HAP-1 (cell line): ENCODE measurements at regions not wholly inside any gene's neighbourhood (a gene's known extent, or its start where the extent isn't known, plus 50 kb on each side); places are given as distances from the start of the nearest gene placed in this dataset.

ENCODE experiments used
- DNase-seq, 2 experiments: peaks; one replicate each; pipeline ENCODE4 v3.0.0-alpha.2; 2016 to 2020; ENCODE audit warnings: low spot score in 2 of 2
- H3K27me3 ChIP-seq: fragments of 250-450 bp; sonication (Bioruptor Pico); 2 replicates; pipeline ENCODE4 v1.5.1; 2020; ENCODE audit warnings: low read depth, mild to moderate bottlenecking, moderate library complexity
- H3K36me3 ChIP-seq: fragments of 250-450 bp; sonication (Bioruptor Pico); replicated peaks from 2 replicates; pipeline ENCODE4 v1.5.1; 2020; ENCODE audit warnings: mild to moderate bottlenecking
- H3K4me1 ChIP-seq: fragments of 250-450 bp; sonication (Bioruptor Pico); 2 replicates; pipeline ENCODE4 v1.5.1; 2020; ENCODE audit warnings: mild to moderate bottlenecking
- H3K4me3 ChIP-seq: fragments of 250-450 bp; sonication (Bioruptor Pico); 2 replicates; pipeline ENCODE4 v1.5.1; 2020; ENCODE audit warnings: mild to moderate bottlenecking, moderate library complexity
- H3K9me3 ChIP-seq: fragments of 250-450 bp; sonication (Bioruptor Pico); 2 replicates; pipeline ENCODE4 v1.5.1; 2020; ENCODE audit warnings: mild to moderate bottlenecking, moderate library complexity
- in situ Hi-C: fragments of 300-500 bp; cut with MboI; formaldehyde crosslinking; loops from 3 replicates; pipeline ENCODE4 v1.14.3; 2020; ENCODE audit warnings: low sequenced_read_pairs, inconsistent platforms, mixed read lengths

GRCh38 chr12:75786070-75786469, 245.5 kb downstream of the PHLDA1 start:
- in situ Hi-C loops: no loop called here
- H3K36me3 ChIP-seq: no peaks in the 10 kb centered on the region
- no peaks in the 10 kb centered on the region for H3K4me1 ChIP-seq
- H3K4me3 ChIP-seq: no peak overlapping the region
- DNase-seq: no peak
- H3K27me3 ChIP-seq: peaks cover 5% of the 10 kb centered on the region
- no peaks in the 10 kb centered on the region for H3K9me3 ChIP-seq

DNA sequence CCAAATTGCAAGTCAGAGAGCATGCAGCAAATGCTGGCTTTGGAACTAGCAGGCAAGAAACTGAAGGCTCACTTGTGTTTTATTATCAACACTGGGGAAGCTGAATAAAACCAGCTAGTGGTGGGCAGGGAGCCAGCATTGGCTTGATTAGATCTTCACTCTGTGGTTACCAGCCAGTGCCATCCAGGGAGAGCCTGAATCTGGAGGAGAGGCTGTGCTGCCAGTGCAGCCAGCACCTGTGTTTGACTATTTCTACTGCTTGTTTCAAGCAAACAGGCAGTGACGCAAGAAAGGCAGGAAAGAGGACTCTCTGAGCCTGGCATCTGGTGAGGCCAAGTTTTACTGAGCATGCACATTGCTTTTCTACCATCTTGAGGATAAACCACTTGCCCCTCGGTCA, 247.0 kb downstream of the PHLDA1 start:
- in situ Hi-C loops: no loop called here
- no peak for DNase-seq
- Histone ChIP-seq H3K36me3 (no peaks in the 10 kb centered on the region), H3K9me3 (no peaks in the 10 kb centered on the region), H3K4me1 (no peaks in the 10 kb centered on the region), H3K4me3 (no peak overlapping the region), H3K27me3 (peaks cover 2% of the 10 kb centered on the region)

DNA sequence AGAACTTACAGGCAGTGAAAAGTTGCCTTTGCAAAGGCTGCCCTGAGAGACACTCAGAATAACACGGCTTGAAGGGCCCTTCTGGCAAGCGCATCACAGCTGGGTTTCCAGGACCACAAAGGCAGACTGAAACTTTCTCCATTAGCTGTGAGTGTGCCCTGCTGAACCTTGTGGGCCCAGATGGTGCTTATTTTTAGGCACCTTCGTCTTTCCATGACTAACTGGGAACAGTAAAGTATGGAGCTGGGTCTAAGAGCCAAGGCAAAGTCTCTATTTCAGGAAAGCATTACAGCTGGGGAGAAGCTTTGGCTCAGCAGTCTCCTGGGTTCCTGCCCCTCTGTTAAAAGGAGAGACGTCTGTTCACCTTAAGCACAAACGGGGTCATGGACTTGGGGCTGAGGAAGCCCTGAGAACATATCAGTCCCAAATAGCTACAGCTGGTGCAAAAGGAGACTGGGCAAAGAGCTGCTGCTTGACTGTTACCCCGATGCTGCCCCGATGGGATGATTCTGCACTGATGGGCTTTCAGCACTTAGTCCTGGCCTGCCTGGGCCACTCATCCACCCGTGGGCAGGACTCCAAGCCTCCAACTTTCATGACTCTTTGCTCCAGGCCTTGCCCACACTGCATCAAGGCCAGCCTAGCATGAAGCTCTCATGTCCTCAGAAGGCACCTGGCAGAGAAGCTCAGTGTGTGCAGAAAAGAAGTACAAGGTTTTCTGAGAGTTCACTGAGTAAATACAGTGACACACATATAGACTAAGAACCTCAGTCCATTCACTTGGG, 248.3 kb downstream of the PHLDA1 start:
- Histone ChIP-seq H3K4me3 (no peak overlapping the region), H3K36me3 (no peaks in the 10 kb centered on the region), H3K27me3 (peaks cover 2% of the 10 kb centered on the region; the same call in 1 of the 2 replicates), H3K9me3 (no peaks in the 10 kb centered on the region), H3K4me1 (no peaks in the 10 kb centered on the region)
- no peak for DNase-seq
- in situ Hi-C loops: no loop called here

GRCh38 chr12:75782069-75782581, 249.5 kb downstream of the PHLDA1 start:
- H3K9me3 ChIP-seq: no peaks in the 10 kb centered on the region
- peaks cover 2% of the 10 kb centered on the region; the same call in 1 of the 2 replicates for H3K27me3 ChIP-seq
- in situ Hi-C loops: no loop called here
- H3K4me3 ChIP-seq: no peak overlapping the region
- no peak for DNase-seq
- H3K4me1 ChIP-seq: no peaks in the 10 kb centered on the region
- no peaks in the 10 kb centered on the region for H3K36me3 ChIP-seq

- Histone ChIP-seq H3K27me3 (peaks cover 5% of the 10 kb centered on the region), H3K4me3 (no peak overlapping the region), H3K4me1 (no peaks in the 10 kb centered on the region), H3K36me3 (no peaks in the 10 kb centered on the region), H3K9me3 (no peaks in the 10 kb centered on the region)
- DNase-seq: no peak
- in situ Hi-C loops: no loop called here
These were observed 250.0 kb downstream of the PHLDA1 start for GRCh38 chr12:75781532-75782046.

- H3K9me3 ChIP-seq: no peaks in the 10 kb centered on the region
- no peaks in the 10 kb centered on the region for H3K36me3 ChIP-seq
- no peak overlapping the region for H3K4me3 ChIP-seq
- H3K4me1 ChIP-seq: no peaks in the 10 kb centered on the region
- no peak for DNase-seq
- peaks cover 5% of the 10 kb centered on the region for H3K27me3 ChIP-seq
- in situ Hi-C loops: no loop called here
These were observed 251.6 kb downstream of the PHLDA1 start for GRCh38 chr12:75779891-75780496.

DNA sequence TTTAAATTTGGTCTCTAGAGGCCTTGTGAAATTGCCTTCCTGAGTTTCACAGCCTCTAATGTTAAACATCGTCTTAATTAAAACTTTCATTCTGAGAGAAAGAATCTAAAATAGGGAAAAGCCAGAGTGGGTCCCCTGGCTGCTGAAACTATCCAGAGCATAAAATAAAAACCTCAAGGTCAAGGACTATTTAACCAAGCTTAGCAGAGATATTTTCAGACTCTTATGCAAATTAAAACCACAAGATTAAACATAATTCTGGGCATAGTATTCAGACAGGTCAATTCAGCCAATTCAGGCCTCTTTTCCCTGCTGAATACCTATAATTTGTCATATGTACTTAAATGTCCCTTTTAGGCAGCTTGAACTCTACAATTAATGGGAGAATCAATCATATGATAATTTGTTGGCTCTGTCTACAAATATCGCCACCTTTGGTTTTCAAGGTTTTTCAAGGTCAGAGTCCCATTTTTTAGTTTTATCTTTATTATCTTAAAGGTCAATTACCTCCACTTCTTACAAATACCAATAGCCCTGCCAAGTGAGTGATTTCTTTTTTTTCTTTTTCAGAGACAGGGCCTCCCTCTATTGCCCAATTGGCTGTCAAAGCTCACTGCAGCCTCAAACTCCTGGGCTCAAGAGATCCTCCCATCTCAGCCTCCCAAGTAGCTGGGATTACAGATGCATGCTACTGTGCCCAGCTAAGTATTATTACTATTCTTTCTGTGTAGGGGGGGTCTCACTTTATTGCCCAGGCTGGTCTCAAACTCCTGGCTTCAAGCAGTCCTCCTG, 257.1 kb downstream of the PHLDA1 start:
- in situ Hi-C loops: no loop called here
- no peaks in the 10 kb centered on the region for H3K36me3 ChIP-seq

DNA sequence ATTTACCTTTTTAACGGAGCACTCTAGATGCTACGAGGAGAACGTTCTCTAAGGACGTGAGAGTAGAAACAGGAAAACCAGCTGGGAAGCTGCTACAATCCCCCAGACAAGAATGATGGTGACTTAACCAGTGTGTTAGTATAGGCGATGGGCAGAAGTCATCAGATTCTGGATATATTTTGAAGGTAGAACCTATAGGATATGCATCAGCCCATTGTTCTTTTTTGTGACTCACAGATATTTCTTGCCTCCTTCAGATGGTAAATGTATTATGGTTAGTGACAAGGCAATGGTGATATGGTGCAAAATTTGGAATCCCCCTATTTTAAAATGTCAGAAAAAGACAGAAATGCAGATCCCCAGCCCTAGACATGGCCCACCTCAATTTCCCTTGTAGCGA, 258.2 kb downstream of the PHLDA1 start:
- H3K9me3 ChIP-seq: no peaks in the 10 kb centered on the region
- no peak for DNase-seq

More for the DNA sequence above, 257.1 kb downstream of the PHLDA1 start:
- H3K4me3 ChIP-seq: no peak overlapping the region
- no peaks in the 10 kb centered on the region for H3K9me3 ChIP-seq
- H3K27me3 ChIP-seq: peaks cover 3% of the 10 kb centered on the region; the same call in 1 of the 2 replicates
- H3K4me1 ChIP-seq: peaks cover 10% of the 10 kb centered on the region
- DNase-seq: peak; percentile 12 to 96

DNA sequence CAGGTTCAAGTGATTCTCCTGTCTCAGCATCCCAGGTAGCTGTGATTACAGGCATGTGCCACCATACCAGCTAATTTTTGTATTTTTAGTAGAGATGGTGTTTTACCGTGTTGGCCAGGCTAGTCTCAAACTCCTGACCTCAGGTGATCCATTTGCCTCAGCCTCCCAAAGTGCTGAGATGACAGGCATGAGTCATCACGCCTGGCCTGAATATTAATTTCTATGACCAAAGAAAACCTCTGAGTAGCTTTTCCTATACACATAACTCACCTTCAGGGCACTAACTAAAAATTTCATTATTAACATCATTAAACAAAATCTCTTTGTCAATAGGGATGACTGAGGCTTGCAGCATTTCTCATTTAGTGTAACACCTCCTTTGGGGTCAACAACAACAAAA, 259.6 kb upstream of the KRR1 start:
- H3K9me3 ChIP-seq: no peaks in the 10 kb centered on the region
- H3K4me3 ChIP-seq: no peak overlapping the region
- DNase-seq: no peak
- no peaks in the 10 kb centered on the region; the same call in 1 of the 2 replicates for H3K27me3 ChIP-seq
- in situ Hi-C loops: no loop called here
- H3K4me1 ChIP-seq: peaks cover 30% of the 10 kb centered on the region
- H3K36me3 ChIP-seq: no peaks in the 10 kb centered on the region

More for the DNA sequence above, 258.2 kb downstream of the PHLDA1 start:
- no peaks in the 10 kb centered on the region for H3K36me3 ChIP-seq
- no peak overlapping the region for H3K4me3 ChIP-seq
- H3K4me1 ChIP-seq: peaks cover 20% of the 10 kb centered on the region
- H3K27me3 ChIP-seq: peaks cover 3% of the 10 kb centered on the region
- in situ Hi-C loops: no loop called here

DNA sequence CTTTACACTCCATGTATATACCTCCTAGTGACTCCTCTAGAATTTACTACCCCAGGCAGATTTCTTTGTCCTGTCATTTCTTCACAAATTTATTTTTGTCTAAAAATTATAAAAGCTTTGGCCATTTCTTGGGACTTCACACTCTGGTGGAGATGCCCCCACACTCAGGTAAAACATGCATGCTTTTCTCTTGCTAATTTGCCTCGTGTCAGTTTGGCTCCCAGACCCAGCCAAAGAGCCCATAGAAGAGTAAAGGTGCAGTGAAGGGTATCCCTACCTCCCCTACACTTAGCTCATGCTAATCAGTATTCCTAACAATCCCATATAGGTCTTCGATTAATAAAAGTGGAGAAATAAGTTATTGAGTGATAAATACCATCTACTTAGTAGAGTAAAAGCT, 256.5 kb upstream of the KRR1 start:
- no peak for DNase-seq
- Histone ChIP-seq H3K36me3 (no peaks in the 10 kb centered on the region), H3K27me3 (no peaks in the 10 kb centered on the region; the same call in 1 of the 2 replicates), H3K4me1 (peaks cover 39% of the 10 kb centered on the region), H3K4me3 (no peak overlapping the region), H3K9me3 (no peaks in the 10 kb centered on the region)
- in situ Hi-C loops: no loop called here

GRCh38 chr12:75766263-75767160, 255.1 kb upstream of the KRR1 start:
- Histone ChIP-seq H3K9me3 (no peaks in the 10 kb centered on the region), H3K4me3 (no peak overlapping the region), H3K36me3 (no peaks in the 10 kb centered on the region), H3K4me1 (peaks cover 34% of the 10 kb centered on the region), H3K27me3 (no peaks in the 10 kb centered on the region; the same call in 1 of the 2 replicates)
- in situ Hi-C loops: no loop called here
- peak; percentile 16 to 75 for DNase-seq

DNA sequence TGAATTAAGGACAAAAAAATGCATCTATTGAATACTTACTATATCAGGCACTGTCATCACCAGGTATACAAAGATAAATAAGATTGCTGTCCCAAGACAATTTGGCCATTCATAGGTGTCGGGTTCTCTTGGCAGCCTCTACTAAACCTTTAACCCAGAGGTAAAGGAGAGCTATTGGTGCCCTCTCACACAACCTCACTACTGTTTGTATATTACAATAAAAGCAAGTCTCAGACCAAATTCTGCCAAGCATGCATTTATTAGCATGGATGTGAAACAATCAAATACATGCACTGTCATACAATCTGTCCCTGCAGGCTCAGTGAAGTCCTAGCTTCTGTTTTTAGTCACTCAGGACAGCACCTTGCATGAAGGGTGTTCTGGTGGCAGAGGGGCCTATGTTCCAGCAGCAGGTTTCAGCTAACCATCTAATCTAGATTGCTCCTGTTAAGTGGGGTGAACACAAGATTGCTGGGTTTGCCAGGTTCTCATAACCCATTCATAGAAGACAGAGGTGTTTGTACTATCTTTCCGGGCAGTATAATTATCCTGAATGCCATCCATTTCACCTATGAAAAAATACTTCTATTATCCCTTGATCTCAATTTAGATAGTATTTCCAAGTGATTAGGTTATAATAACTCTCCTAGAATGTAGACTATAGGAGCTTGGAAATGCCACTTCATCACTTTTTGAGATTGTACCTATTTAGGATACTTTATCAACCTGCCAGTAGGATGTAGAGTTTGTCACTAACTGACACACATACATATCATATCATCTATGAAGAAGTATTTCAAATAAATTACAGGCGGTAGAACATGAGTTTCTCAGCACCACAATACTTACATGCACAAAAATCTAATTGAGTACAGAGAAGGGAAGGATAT, 254.0 kb upstream of the KRR1 start:
- no peak for DNase-seq
- in situ Hi-C loops: no loop called here
- H3K4me3 ChIP-seq: no peak overlapping the region
- no peaks in the 10 kb centered on the region; the same call in 1 of the 2 replicates for H3K27me3 ChIP-seq
- H3K36me3 ChIP-seq: no peaks in the 10 kb centered on the region
- peaks cover 34% of the 10 kb centered on the region for H3K4me1 ChIP-seq
- H3K9me3 ChIP-seq: no peaks in the 10 kb centered on the region
